ENCODE measurements at regions not wholly inside any gene's neighbourhood (a gene's known extent, or its start where the extent isn't known, plus 50 kb on each side); places are given as distances from the start of the nearest gene placed in this dataset.

DNA sequence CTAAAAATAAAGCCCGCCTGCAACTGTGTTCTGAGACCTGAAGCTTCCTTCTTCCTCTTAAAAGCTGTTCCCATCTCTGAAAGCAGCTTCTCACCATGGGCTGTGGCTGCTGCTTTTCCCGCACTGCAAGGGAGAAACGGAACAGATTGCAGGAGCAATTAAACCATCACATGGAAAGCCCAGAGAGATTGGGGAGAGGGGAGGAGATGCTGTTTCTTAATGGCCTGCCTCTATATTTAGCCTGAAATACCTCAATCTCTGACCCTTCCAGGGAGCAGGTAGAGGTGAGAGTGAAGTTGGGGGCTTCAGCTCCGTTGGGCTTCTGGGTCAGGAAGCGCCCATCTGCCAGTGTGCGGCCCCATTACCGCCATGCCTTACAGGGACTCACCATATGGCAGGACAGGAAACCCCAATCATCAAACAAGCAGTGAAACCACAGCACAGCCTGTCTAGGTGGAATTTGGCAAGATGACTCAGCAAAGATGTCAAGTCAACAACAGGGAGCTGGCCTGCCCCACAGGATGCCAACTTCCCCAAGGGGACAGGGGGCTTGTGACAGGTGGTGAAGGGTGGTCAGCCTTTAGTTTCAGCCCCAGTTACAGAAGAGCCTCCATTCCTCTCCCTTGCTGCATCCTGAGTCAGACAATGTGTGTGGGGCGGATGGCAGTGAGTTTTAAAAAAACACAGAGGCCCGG, 286.6 kb upstream of the CCL2 start:
- TF ChIP-seq, protein P1, sequence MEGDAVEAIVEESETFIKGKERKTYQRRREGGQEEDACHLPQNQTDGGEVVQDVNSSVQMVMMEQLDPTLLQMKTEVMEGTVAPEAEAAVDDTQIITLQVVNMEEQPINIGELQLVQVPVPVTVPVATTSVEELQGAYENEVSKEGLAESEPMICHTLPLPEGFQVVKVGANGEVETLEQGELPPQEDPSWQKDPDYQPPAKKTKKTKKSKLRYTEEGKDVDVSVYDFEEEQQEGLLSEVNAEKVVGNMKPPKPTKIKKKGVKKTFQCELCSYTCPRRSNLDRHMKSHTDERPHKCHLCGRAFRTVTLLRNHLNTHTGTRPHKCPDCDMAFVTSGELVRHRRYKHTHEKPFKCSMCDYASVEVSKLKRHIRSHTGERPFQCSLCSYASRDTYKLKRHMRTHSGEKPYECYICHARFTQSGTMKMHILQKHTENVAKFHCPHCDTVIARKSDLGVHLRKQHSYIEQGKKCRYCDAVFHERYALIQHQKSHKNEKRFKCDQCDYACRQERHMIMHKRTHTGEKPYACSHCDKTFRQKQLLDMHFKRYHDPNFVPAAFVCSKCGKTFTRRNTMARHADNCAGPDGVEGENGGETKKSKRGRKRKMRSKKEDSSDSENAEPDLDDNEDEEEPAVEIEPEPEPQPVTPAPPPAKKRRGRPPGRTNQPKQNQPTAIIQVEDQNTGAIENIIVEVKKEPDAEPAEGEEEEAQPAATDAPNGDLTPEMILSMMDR (IDR thresholded peaks at IDR 0.05), result no peak
- TF ChIP-seq POLR2A (IDR thresholded peaks at IDR 0.05), result no peak

Measured in heart left ventricle (tissue), 13 donors.